ENCODE measurements at regions not wholly inside any gene's neighbourhood (a gene's known extent, or its start where the extent isn't known, plus 50 kb on each side); places are given as distances from the start of the nearest gene placed in this dataset.

DNA sequence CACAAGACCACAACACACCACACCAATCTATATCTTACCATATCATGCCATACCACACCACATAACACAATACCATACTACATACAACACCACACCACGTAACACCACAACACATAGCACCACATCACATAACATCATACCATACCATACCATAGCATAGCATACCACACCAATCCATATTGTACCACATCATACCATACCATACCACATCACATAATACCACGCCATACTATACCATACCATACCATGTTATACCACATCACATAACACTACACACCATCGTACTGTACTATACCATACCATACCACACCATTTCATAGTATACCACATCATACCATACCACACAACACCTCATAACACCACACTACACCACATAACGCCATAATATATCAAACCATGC lies 335.2 kb upstream of the VWC2 start:
- Histone ChIP-seq H4K20me1 (ENCODE audit: insufficient read depth, low read length) (no peaks in the 10 kb centered on the region), H3K9me3 (replicated peaks in 1 of 2; ENCODE audit: control insufficient read depth in 1 of 2, insufficient read depth in 1 of 2, low read length in 2 of 2) (no peaks in the 10 kb centered on the region), H3K4me1 (ENCODE audit: control insufficient read depth in 1 of 2, insufficient read depth in 2 of 2, low read length in 2 of 2) (no peaks in the 10 kb centered on the region), H3K27me3 (ENCODE audit: control insufficient read depth in 2 of 2, insufficient read depth in 2 of 2, low read length in 2 of 2) (no peaks in the 10 kb centered on the region), H3K79me2 (ENCODE audit: insufficient read depth, low read length) (no peaks in the 10 kb centered on the region), H3K27ac (ENCODE audit: low read depth in 1 of 2, low read length in 2 of 2) (no peak overlapping the region), H2AFZ (ENCODE audit: insufficient read depth, low read depth, low read length, poor library complexity, severe bottlenecking) (no peak overlapping the region), H3K4me2 (replicated peaks; ENCODE audit: extremely low read depth, low read length, poor library complexity, severe bottlenecking) (no peak overlapping the region), H3K4me3 (replicated peaks in 1 of 3; ENCODE audit: low read depth in 2 of 3, low read length in 3 of 3) (no peak overlapping the region), H3K9ac (ENCODE audit: insufficient read depth, low read length, poor library complexity, severe bottlenecking) (no peak overlapping the region), H3K36me3 (replicated peaks in 1 of 2; ENCODE audit: control insufficient read depth in 1 of 2, insufficient read depth in 2 of 2, low read length in 2 of 2) (no peaks in the 10 kb centered on the region)
- Mint-ChIP-seq H3K4me1 (no peaks in the 10 kb centered on the region), H3K36me3 (no peaks in the 10 kb centered on the region), H3K4me3 (no peak overlapping the region), H3K27me3 (ENCODE audit: low read depth in 3 of 3) (peaks cover 0 to 1% (median 0%) of the 10 kb centered on the region in 3 donors), H3K9me3 (peaks cover 0 to 4% (median 0%) of the 10 kb centered on the region in 7 donors), H3K27ac (no peak overlapping the region)
- no peak for DNase-seq
- intact Hi-C loops (cut with micrococcal nuclease): no loop called here
- no peak for TF ChIP-seq CTCF (IDR thresholded peaks at IDR 0.05)
- WGBS (ENCODE audit: insufficient coverage): 97% methylated on average over 3 of the region's 4 CpGs

DNA sequence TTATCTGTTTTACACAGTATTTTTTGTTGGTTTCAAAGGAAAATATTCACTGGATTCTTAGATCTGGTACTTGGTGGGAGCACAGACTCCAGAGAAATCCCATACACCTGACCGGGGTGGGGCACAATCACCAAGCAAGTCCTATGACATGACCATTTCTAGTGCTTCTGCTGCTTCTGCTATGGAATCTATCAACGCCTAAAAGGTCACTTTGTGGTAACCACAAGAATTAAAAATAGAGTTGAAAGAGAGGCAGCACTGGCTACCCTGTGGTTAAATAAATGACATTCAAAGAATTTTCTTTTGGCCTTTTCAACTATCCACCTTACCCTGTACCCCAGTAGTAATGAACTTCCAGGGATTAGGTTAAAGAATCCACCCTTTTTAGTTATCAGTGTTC lies 329.9 kb upstream of the VWC2 start:
- Histone ChIP-seq H3K9ac (ENCODE audit: insufficient read depth, low read length, poor library complexity, severe bottlenecking) (no peak overlapping the region), H3K4me1 (ENCODE audit: control insufficient read depth in 1 of 2, insufficient read depth in 2 of 2, low read length in 2 of 2) (no peaks in the 10 kb centered on the region), H3K36me3 (replicated peaks in 1 of 2; ENCODE audit: control insufficient read depth in 1 of 2, insufficient read depth in 2 of 2, low read length in 2 of 2) (no peaks in the 10 kb centered on the region), H4K20me1 (ENCODE audit: insufficient read depth, low read length) (no peaks in the 10 kb centered on the region), H3K4me3 (replicated peaks in 1 of 3; ENCODE audit: low read depth in 2 of 3, low read length in 3 of 3) (no peak overlapping the region), H3K27me3 (ENCODE audit: control insufficient read depth in 2 of 2, insufficient read depth in 2 of 2, low read length in 2 of 2) (no peaks in the 10 kb centered on the region), H2AFZ (ENCODE audit: insufficient read depth, low read depth, low read length, poor library complexity, severe bottlenecking) (no peak overlapping the region), H3K4me2 (replicated peaks; ENCODE audit: extremely low read depth, low read length, poor library complexity, severe bottlenecking) (no peak overlapping the region), H3K9me3 (replicated peaks in 1 of 2; ENCODE audit: control insufficient read depth in 1 of 2, insufficient read depth in 1 of 2, low read length in 2 of 2) (no peaks in the 10 kb centered on the region), H3K79me2 (ENCODE audit: insufficient read depth, low read length) (no peaks in the 10 kb centered on the region), H3K27ac (ENCODE audit: low read depth in 1 of 2, low read length in 2 of 2) (no peak overlapping the region)
- no peaks in the 10 kb centered on the region for H3K36me3 Mint-ChIP-seq
- no peaks in the 10 kb centered on the region for H3K27me3 Mint-ChIP-seq (ENCODE audit: low read depth in 3 of 3)
- no peak overlapping the region for H3K4me3 Mint-ChIP-seq
- no peak for DNase-seq
- no CpG with 5 or more reads among the region's 2 CpGs for WGBS (ENCODE audit: insufficient coverage)
- no peak for TF ChIP-seq CTCF (IDR thresholded peaks at IDR 0.05)
- no peak overlapping the region for H3K27ac Mint-ChIP-seq
- intact Hi-C loops (cut with micrococcal nuclease): no loop called here
- peaks cover 0 to 7% (median 3%) of the 10 kb centered on the region in 7 donors for H3K9me3 Mint-ChIP-seq
- no peaks in the 10 kb centered on the region for H3K4me1 Mint-ChIP-seq
